D341Med (cell line): ENCODE measurements at regions not wholly inside any gene's neighbourhood (a gene's known extent, or its start where the extent isn't known, plus 50 kb on each side); places are given as distances from the start of the nearest gene placed in this dataset.
"Not testable (repeated sequence)": the region's sequence is repeated elsewhere in the genome, so short reads cannot be mapped to it uniquely, and the experiment has no call there.

Source experiments
- DNase-seq: peaks from one replicate; pipeline ENCODE4 v3.0.0; 2012; ENCODE audit warnings: low spot score

DNA sequence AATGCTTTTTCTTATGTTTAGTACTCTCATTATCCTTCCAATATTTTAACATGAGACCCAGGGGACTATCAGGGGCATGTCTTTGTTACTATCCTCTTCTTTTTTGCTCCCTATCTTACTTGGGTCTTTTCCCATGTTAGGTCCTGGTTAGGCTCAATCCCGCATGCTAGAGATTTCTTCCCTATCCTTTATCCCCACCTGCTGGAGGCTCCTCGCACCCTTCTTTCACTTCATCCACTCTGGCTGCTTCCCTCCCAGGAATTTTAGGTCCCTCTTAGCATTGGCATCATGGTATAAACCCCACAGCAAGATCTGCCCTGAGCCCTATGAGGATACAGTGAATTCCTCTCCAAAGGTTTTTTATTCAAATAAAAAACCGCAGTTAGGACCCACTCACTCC lies 567.3 kb downstream of the ANKRD30B start:
- not testable (repeated sequence) for DNase-seq

- not testable (repeated sequence) for DNase-seq
These were observed 570.7 kb downstream of the ANKRD30B start for GRCh38 chr18:15318655-15319054.

- not testable (repeated sequence) for DNase-seq
These were observed 581.7 kb downstream of the ANKRD30B start for GRCh38 chr18:15329713-15330112.

GRCh38 chr18:15330149-15330548 lies 582.2 kb downstream of the ANKRD30B start:
- DNase-seq, result peak; percentile 4

DNA sequence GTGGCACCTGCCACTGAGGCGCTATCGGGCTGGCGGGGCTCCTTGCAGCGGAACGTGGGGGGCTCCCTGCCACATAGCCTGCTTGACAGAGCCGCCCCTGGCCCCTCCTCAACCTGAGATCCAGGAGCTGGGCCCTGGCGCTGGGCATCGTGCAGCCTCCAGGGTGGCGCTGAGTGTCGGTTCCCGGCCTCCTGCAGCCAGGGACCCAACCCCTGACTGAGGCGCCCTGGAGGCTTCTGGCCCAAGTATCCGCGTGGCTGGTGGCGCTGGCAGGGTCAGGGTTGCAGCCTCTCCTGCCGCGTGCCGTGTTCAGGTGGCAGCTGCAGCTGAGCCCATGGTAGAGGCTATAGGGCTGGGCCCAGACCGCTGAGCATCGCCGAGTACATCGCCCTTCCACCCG lies 582.6 kb downstream of the ANKRD30B start:
- peak; percentile 4 for DNase-seq

DNA sequence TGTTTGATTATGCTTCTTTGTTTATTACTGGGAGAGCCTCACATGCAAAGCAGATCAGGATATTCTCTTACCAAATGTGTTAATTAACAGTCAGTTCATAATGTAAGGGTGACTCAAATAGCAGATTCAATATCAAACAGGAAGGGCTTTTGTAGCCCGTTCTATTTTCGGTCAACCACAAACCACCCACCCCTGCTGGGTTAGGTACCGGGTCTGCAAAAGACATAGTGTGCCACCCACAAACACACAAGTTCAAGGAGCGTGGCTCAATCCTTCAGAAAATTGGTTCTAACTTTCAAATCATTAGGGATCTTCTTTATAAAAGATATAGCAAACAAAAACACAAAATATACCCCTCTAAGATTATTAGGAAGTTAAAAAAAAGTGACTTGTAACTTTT lies 627.7 kb downstream of the ANKRD30B start:
- DNase-seq, result not testable (repeated sequence)

DNA sequence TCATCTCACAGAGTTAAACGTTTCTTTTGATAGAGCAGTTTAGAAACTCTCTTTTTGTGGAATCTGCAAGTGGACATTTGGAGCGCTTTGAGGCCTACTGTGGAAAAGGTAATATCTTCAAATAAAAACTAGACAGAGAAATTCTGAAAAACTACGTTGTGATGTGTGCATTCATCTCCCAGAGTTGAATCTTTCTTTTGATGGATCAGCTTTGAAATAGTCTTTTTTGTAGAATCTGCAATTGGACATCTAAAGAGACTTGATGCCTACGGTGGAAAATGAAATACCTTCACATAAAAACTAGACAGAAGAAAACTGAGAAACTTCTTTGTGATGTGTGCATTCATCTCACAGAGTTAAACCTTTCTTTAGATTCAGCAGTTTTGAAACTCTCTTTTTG lies 659.9 kb downstream of the ANKRD30B start:
- not testable (repeated sequence) for DNase-seq
